SK-N-SH (cell line): ENCODE measurements at regions not wholly inside any gene's neighbourhood (a gene's known extent, or its start where the extent isn't known, plus 50 kb on each side); places are given as distances from the start of the nearest gene placed in this dataset.

Experiments
- CTCF ChIA-PET: fragments of 300-600, 350-600 bp; formaldehyde crosslinking; extraction: SDS; loops from one replicate; lab custom pipeline; 2021; lab: Yijun Ruan, JAX
- POLR2A ChIA-PET: fragments of 350-600 bp; sonication (Branson Sonifier 250); formaldehyde crosslinking; extraction: SDS; loops from one replicate; lab custom pipeline; 2020; ENCODE audit warnings: antibody characterized with exemption, inconsistent platforms; lab: Yijun Ruan, JAX
- DNase-seq: peaks from one replicate; pipeline ENCODE4 v3.0.0; 2012
- H2AFZ ChIP-seq: fragments of 200-600 bp; sonication (generic); 2 replicates; pipeline ENCODE4 v1.8.1; 2016; ENCODE audit warnings: antibody characterized with exemption, mild to moderate bottlenecking, low read depth
- H3F3A ChIP-seq: fragments of 200-600 bp; sonication (generic); replicated peaks from 2 replicates; pipeline ENCODE3; 2016; ENCODE audit warnings: antibody characterized with exemption, mild to moderate bottlenecking; ENCODE audit not compliant: insufficient read depth
- H3K27ac ChIP-seq, 2 experiments: fragments of 200-500 bp in 1 of 2; fragments of 200-600 bp in 1 of 2; sonication (Bioruptor generic) in 1 of 2; sonication (generic), shearing (Covaris generic) in 1 of 2; 2 replicates each; pipeline versions ENCODE4 v1.5.1 to v1.6.1; 2014 to 2016; ENCODE audit warnings: low read depth in 2 of 2, inconsistent platforms in 1 of 2, low read length in 1 of 2, mild to moderate bottlenecking in 1 of 2, mixed read lengths in 1 of 2
- H3K27me3 ChIP-seq: fragments of 200-600 bp; sonication (generic), shearing (Covaris generic); 2 replicates; pipeline ENCODE4 v1.6.1; 2016; ENCODE audit warnings: mixed run types; ENCODE audit not compliant: insufficient read depth
- H3K36me3 ChIP-seq, 2 experiments: fragments of 200-500 bp in 1 of 2; fragments of 200-600 bp in 1 of 2; sonication (Bioruptor generic) in 1 of 2; sonication (generic) in 1 of 2; replicated peaks in 1 of 2; 2 replicates each; pipeline versions ENCODE3 to v1.5.1; 2014 to 2016; ENCODE audit warnings: low read length in 1 of 2, mild to moderate bottlenecking in 1 of 2; ENCODE audit not compliant: insufficient read depth in 2 of 2, control insufficient read depth in 1 of 2
- H3K4me1 ChIP-seq, 2 experiments: fragments of 200-500 bp in 1 of 2; fragments of 200-600 bp in 1 of 2; sonication (Bioruptor generic) in 1 of 2; sonication (generic), shearing (Covaris generic) in 1 of 2; 2 replicates each; pipeline versions ENCODE4 v1.5.1 to v1.6.1; 2014 to 2016; ENCODE audit warnings: low read depth in 1 of 2, low read length in 1 of 2, mixed run types in 1 of 2; ENCODE audit not compliant: insufficient read depth in 2 of 2, control insufficient read depth in 1 of 2
- H3K4me2 ChIP-seq: fragments of 200-600 bp; sonication (generic), shearing (Covaris generic); 2 replicates; pipeline ENCODE4 v1.6.1; 2017; ENCODE audit warnings: mixed run types
- H3K4me3 ChIP-seq, 2 experiments: fragments of 200-500 bp in 1 of 2; fragments of 200-600 bp in 1 of 2; sonication (Bioruptor generic) in 1 of 2; sonication (generic), shearing (Covaris generic) in 1 of 2; 2 replicates each; pipeline versions ENCODE4 v1.5.1 to v1.8.1; 2014 to 2016; ENCODE audit warnings: low read depth in 2 of 2, inconsistent platforms in 1 of 2, low read length in 1 of 2, mild to moderate bottlenecking in 1 of 2, mixed read lengths in 1 of 2, moderate library complexity in 1 of 2
- H3K79me2 ChIP-seq: fragments of 200-600 bp; sonication (generic); 2 replicates; pipeline ENCODE4 v1.8.1; 2017; ENCODE audit warnings: mild to moderate bottlenecking; ENCODE audit not compliant: insufficient read depth
- H3K9ac ChIP-seq: fragments of 200-600 bp; sonication (generic); 2 replicates; pipeline ENCODE4 v1.6.1; 2017; ENCODE audit warnings: mixed run types
- H3K9me2 ChIP-seq: fragments of 200-600 bp; sonication (generic); 2 replicates; pipeline ENCODE4 v1.6.1; 2017; ENCODE audit warnings: mixed run types
- H3K9me3 ChIP-seq: fragments of 200-600 bp; sonication (generic); 2 replicates; pipeline ENCODE4 v1.6.1; 2017; ENCODE audit warnings: mixed run types, mild to moderate bottlenecking, moderate library complexity
- H4K20me1 ChIP-seq: fragments of 200-600 bp; sonication (generic); 2 replicates; pipeline ENCODE4 v1.6.1; 2017; ENCODE audit warnings: mild to moderate bottlenecking, mixed run types; ENCODE audit not compliant: insufficient read depth
- CHD2 ChIP-seq: fragments of 150-350 bp; IDR thresholded peaks from 2 replicates; pipeline ENCODE4 v1.6.1; 2018; ENCODE audit warnings: low read length; ENCODE audit not compliant: partially characterized antibody
- EP300 ChIP-seq, 2 experiments: IDR thresholded peaks; 2 replicates each; pipeline versions ENCODE4 v1.4.0 to v1.6.1; 2012; ENCODE audit warnings: borderline replicate concordance in 1 of 2, low read depth in 1 of 2, low read length in 1 of 2
- EZH2phosphoT487 ChIP-seq: fragments of 200-600 bp; sonication (generic); IDR thresholded peaks from 2 replicates; pipeline ENCODE4 v1.6.1; 2017; ENCODE audit warnings: low read depth, mixed run types, mild to moderate bottlenecking, antibody characterized with exemption, moderate library complexity, borderline replicate concordance
- FOXJ3 ChIP-seq: sonication (generic); formaldehyde crosslinking; IDR thresholded peaks from 2 replicates; pipeline ENCODE4 v1.5.1; 2020; ENCODE audit warnings: mild to moderate bottlenecking, missing genetic modification reagents
- GATA2 ChIP-seq: sonication (generic); formaldehyde crosslinking; IDR thresholded peaks from 2 replicates; pipeline ENCODE4 v1.5.0; 2020; ENCODE audit warnings: mild to moderate bottlenecking, missing genetic modification reagents
- MXI1 ChIP-seq: IDR thresholded peaks from 2 replicates; pipeline ENCODE4 v1.6.1; 2012; ENCODE audit warnings: mild to moderate bottlenecking, low read depth, low read length, improper control_type of control experiment
- POLR2AphosphoS5 ChIP-seq: IDR thresholded peaks from 2 replicates; pipeline ENCODE4 v1.6.1; 2012; ENCODE audit warnings: low read depth, low read length
- RAD21 ChIP-seq: IDR thresholded peaks from 2 replicates; pipeline ENCODE4 v1.6.1; 2012; ENCODE audit warnings: mild to moderate bottlenecking, low read length
- RCOR1 ChIP-seq: fragments of 150-350 bp; IDR thresholded peaks from 2 replicates; pipeline ENCODE4 v1.6.1; 2017; ENCODE audit warnings: antibody characterized with exemption, low read length
- SMC3 ChIP-seq: IDR thresholded peaks from 2 replicates; pipeline ENCODE4 v1.6.1; 2012; ENCODE audit warnings: low read depth, low read length, improper control_type of control experiment
- TAF1 ChIP-seq: IDR thresholded peaks from 2 replicates; pipeline ENCODE4 v1.6.1; 2012; ENCODE audit warnings: low read depth, mild to moderate bottlenecking, low read length, moderate library complexity, borderline replicate concordance
- TCF12 ChIP-seq: IDR thresholded peaks from 2 replicates; pipeline ENCODE4 v1.4.0; 2012
- TEAD4 ChIP-seq: IDR thresholded peaks from 2 replicates; pipeline ENCODE4 v1.4.0; 2012; ENCODE audit warnings: mild to moderate bottlenecking, borderline replicate concordance; ENCODE audit not compliant: insufficient read depth
- YY1 ChIP-seq: IDR thresholded peaks from 2 replicates; pipeline ENCODE4 v1.4.0; 2012; ENCODE audit warnings: low read depth, mild to moderate bottlenecking
- WGBS: methylation state at CpG from one replicate; pipeline ENCODE4 v1.1.6; 2017; ENCODE audit warnings: low lambda C conversion rate; 5-methylcytosine and 5-hydroxymethylcytosine counted together
- TF ChIP-seq, protein P1 (sequence below): IDR thresholded peaks from 2 replicates; pipeline ENCODE4; 2012
- TF ChIP-seq, protein P2 (sequence below): IDR thresholded peaks from 2 replicates; pipeline ENCODE4 v1.4.0; 2012; ENCODE audit warnings: low read depth
- TF ChIP-seq, protein P3 (sequence below): IDR thresholded peaks from 2 replicates; pipeline ENCODE4 v1.6.1; 2012; ENCODE audit warnings: mild to moderate bottlenecking, low read depth, low read length, moderate library complexity
- TF ChIP-seq, protein P4 (sequence below): fragments of 150-350 bp; IDR thresholded peaks from 2 replicates; pipeline ENCODE4 v1.6.1; 2016; ENCODE audit warnings: mild to moderate bottlenecking, low read depth, low read length

GRCh38 chr10:107978455-107978854, 813.9 kb upstream of the SORCS1 start:
- H3K36me3 ChIP-seq: no peaks in the 10 kb centered on the region
- POLR2A ChIA-PET: no interaction called here
- no peaks in the 10 kb centered on the region for H3K79me2 ChIP-seq
- CTCF ChIA-PET: no interaction called here
- TF ChIP-seq TEAD4 (no peak), EZH2phosphoT487 (no peak), GATA2 (no peak), YY1 (no peak), FOXJ3 (CRISPR knock-in tag) (no peak), RCOR1 (no peak), MXI1 (no peak), POLR2AphosphoS5 (no peak), EP300 (IDR thresholded peaks at IDR 0.05; ENCODE audit: borderline replicate concordance in 1 of 2, low read depth in 1 of 2, low read length in 1 of 2) (no peak), SMC3 (no peak), TAF1 (no peak), CHD2 (no peak), RAD21 (no peak), TCF12 (no peak)
- TF ChIP-seq, protein P1, sequence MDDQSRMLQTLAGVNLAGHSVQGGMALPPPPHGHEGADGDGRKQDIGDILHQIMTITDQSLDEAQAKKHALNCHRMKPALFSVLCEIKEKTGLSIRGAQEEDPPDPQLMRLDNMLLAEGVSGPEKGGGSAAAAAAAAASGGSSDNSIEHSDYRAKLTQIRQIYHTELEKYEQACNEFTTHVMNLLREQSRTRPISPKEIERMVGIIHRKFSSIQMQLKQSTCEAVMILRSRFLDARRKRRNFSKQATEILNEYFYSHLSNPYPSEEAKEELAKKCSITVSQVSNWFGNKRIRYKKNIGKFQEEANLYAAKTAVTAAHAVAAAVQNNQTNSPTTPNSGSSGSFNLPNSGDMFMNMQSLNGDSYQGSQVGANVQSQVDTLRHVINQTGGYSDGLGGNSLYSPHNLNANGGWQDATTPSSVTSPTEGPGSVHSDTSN: no peak
- TF ChIP-seq, protein P2, sequence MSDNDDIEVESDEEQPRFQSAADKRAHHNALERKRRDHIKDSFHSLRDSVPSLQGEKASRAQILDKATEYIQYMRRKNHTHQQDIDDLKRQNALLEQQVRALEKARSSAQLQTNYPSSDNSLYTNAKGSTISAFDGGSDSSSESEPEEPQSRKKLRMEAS: no peak
- TF ChIP-seq, protein P3, sequence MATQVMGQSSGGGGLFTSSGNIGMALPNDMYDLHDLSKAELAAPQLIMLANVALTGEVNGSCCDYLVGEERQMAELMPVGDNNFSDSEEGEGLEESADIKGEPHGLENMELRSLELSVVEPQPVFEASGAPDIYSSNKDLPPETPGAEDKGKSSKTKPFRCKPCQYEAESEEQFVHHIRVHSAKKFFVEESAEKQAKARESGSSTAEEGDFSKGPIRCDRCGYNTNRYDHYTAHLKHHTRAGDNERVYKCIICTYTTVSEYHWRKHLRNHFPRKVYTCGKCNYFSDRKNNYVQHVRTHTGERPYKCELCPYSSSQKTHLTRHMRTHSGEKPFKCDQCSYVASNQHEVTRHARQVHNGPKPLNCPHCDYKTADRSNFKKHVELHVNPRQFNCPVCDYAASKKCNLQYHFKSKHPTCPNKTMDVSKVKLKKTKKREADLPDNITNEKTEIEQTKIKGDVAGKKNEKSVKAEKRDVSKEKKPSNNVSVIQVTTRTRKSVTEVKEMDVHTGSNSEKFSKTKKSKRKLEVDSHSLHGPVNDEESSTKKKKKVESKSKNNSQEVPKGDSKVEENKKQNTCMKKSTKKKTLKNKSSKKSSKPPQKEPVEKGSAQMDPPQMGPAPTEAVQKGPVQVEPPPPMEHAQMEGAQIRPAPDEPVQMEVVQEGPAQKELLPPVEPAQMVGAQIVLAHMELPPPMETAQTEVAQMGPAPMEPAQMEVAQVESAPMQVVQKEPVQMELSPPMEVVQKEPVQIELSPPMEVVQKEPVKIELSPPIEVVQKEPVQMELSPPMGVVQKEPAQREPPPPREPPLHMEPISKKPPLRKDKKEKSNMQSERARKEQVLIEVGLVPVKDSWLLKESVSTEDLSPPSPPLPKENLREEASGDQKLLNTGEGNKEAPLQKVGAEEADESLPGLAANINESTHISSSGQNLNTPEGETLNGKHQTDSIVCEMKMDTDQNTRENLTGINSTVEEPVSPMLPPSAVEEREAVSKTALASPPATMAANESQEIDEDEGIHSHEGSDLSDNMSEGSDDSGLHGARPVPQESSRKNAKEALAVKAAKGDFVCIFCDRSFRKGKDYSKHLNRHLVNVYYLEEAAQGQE: no peak
- TF ChIP-seq, protein P4, sequence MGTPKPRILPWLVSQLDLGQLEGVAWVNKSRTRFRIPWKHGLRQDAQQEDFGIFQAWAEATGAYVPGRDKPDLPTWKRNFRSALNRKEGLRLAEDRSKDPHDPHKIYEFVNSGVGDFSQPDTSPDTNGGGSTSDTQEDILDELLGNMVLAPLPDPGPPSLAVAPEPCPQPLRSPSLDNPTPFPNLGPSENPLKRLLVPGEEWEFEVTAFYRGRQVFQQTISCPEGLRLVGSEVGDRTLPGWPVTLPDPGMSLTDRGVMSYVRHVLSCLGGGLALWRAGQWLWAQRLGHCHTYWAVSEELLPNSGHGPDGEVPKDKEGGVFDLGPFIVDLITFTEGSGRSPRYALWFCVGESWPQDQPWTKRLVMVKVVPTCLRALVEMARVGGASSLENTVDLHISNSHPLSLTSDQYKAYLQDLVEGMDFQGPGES: no peak
- no peak overlapping the region for H2AFZ ChIP-seq
- no peaks in the 10 kb centered on the region for H3K9me3 ChIP-seq
- H3K9me2 ChIP-seq: no peaks in the 10 kb centered on the region
- H3K27ac ChIP-seq: no peak overlapping the region
- no peaks in the 10 kb centered on the region for H3F3A ChIP-seq
- H3K4me2 ChIP-seq: no peak overlapping the region
- H3K9ac ChIP-seq: no peak overlapping the region
- H3K4me1 ChIP-seq: no peaks in the 10 kb centered on the region
- H3K27me3 ChIP-seq: no peaks in the 10 kb centered on the region
- DNase-seq: no peak
- H4K20me1 ChIP-seq: no peaks in the 10 kb centered on the region
- 80% methylated on average over 5 of the region's 5 CpGs for WGBS
- H3K4me3 ChIP-seq: no peak overlapping the region
